NCI-H1930 (cell line): ENCODE measurements at regions not wholly inside any gene's neighbourhood (a gene's known extent, or its start where the extent isn't known, plus 50 kb on each side); places are given as distances from the start of the nearest gene placed in this dataset.
"Not testable (repeated sequence)": the region's sequence is repeated elsewhere in the genome, so short reads cannot be mapped to it uniquely, and the experiment has no call there.

Experiments used
- DNase-seq, 2 experiments: peaks; one replicate each; lab custom pipeline; 2025; lab: John Stamatoyannopoulos, UW

GRCh38 chr10:111265341-111265740, 188.5 kb downstream of the ADRA2A start:
- DNase-seq, result no peak

DNA sequence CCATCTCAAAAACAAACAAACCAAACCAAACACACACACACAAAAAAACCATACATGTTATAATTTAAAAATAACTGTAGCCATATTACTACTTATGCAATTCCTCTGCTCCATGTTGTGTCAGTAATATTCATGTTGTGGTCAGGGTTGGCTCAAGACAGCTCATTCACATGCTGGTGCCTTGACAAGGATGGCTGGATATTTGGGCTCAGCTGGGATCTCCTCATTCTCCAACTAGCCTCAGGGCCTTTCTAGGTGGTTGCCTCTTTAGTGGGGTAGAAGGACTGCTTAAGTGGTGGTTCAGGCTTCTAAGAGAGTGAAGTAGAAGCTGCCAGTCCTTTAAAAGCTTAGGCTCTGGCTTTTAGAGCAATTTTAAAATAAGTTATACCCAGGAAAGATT, 189.3 kb downstream of the ADRA2A start:
- no peak for DNase-seq

- DNase-seq, result no peak
Observed at GRCh38 chr10:111267673-111268072, 190.8 kb downstream of the ADRA2A start.

DNA sequence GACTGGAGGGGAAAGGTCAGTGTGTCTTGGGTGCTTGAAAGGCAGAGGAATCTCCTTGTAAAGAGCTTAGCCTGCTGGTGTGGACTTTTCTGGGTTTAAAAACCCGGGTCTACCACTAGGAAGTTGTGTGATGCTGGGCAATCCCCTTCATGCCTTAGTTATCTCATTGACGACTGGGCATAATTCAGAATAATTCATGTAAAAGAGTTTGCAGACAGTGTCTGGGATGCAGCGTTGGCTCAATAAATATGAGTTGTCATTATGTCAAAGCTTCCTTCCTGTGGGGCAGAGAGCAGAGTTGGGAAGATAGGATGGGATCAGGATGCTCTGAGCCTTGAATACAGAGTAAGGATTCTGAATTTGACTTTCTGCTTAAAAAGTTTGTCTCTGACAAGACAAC, 196.4 kb downstream of the ADRA2A start:
- DNase-seq, result no peak

- DNase-seq, result no peak
Observed at GRCh38 chr10:111273635-111274034, 196.8 kb downstream of the ADRA2A start.

DNA sequence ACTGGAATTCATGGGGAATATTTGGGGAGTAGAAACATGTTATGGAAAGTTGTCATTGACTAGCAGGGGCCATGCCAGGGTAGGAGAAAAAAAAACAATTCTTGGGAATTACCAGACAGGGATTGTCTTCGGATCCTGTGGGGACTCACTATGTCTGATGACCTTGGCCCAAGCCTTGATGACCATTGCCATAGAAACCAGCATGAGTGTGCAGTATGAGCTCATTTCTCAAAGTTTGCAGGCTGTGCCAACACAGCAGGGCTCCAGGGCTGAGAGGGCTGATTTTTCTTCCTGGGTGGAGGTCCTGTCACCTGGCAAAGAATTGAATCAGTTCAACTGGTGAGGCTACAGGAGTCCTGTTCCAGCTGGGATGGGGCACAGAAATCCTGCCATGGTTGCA, 198.3 kb downstream of the ADRA2A start:
- no peak for DNase-seq

- DNase-seq, result no peak
Observed at GRCh38 chr10:111277661-111278060, 200.8 kb downstream of the ADRA2A start.

DNA sequence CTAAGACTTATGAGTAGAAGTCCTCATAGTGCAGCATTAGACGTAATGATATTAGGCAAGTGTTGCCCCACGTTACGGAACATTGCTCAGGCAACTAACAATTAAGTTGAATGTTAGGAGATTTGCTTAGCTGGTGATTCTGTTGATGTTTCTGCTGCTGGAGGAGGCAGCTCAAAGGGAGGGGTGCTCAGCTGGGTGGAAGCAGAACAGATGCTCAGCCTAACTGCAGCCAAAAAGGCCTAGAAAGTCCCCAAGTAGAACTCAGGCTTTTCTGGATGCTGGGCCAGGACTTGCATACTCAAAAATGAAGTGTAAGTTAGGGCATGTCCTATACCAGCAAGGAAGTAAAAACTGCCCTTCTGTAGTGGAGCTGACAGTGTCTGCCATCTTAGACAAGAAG, 201.4 kb downstream of the ADRA2A start:
- no peak for DNase-seq

DNA sequence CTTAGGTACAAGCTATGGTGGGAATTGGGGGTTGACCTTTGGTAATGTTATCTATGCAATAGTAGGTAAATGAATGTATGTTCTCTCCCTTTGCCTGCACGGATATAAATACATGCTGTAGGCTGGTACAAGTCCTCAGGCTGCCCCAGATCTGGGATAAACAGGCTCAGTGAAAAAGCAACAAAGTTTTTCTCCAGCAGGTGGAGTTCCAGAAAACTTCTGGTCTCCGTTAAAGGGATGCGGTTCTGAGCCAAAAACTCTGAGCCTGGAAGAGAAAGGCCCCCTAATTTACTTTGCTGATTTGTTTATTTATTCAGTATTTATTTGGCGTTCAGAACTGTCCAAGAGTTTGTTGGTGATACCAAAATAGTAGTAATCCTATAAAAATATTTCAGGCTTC, 204.7 kb downstream of the ADRA2A start:
- DNase-seq, result no peak

- no peak for DNase-seq
Observed at GRCh38 chr10:111289461-111289860, 212.6 kb downstream of the ADRA2A start.

DNA sequence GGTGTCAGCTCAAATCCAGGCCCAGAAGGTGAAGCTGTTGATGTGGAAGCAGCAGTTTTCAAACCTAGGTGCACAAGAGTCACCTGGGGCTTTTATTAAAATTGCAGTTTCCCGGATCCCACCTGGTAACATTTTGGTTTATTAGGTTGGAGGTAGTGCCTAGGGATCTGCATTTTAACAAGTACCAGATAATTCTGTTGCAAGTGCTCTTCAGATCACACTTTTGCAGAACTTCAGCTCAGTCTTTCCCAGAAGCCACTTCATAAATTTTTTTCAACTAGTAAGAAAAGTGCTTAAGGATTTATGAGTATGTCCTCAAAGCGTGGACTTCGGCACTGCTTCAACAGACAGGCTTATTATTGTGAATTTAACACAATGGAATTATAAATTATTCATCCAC, 213.8 kb downstream of the ADRA2A start:
- DNase-seq, result no peak

- DNase-seq, result no peak
Observed at GRCh38 chr10:111295788-111296187, 219.0 kb downstream of the ADRA2A start.

DNA sequence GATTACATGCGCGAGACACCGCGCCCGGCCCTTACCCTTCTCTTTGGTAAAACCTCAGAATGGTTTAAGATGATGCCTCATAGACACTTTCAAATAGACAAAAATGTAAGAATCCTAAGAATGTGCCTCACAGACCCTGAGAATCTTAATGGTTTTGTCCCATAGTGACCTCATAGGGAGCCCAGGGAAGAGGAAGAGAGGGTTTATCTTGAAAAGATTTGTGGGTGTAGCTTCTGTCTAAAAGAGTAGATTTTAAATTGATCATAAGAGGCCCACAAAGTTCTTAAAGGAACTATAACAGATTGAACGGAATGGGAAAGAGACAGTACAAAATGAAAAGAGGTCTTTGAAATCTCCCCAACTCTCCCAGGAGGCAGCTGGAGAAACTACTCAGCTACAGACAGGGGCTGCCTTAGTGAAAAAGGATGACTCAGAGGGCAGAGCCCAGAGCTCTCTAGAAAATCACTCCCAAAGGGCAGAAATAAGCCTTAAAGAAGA, 220.6 kb downstream of the ADRA2A start:
- DNase-seq, result no peak

- DNase-seq, result no peak
Observed at GRCh38 chr10:111298031-111298430, 221.2 kb downstream of the ADRA2A start.

DNA sequence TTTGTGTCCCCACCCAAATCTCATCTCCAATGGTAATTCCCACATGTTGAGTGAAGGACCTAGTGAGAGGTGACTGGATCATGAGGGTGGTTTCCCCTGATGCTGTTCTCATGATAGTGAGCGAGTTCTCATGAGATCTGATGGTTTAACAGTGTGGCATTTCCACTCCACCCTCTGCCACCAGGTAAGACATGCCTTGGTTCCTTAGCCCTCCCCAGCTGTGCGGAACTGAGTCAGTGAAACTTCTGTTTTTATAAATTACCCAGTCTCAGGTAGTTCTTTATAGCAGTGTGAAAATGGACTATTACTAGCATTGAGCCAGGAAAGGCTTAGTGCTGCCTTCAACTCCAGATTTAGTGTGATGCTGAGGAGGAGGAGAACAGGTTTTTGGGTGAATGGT, 222.2 kb downstream of the ADRA2A start:
- DNase-seq, result no peak

DNA sequence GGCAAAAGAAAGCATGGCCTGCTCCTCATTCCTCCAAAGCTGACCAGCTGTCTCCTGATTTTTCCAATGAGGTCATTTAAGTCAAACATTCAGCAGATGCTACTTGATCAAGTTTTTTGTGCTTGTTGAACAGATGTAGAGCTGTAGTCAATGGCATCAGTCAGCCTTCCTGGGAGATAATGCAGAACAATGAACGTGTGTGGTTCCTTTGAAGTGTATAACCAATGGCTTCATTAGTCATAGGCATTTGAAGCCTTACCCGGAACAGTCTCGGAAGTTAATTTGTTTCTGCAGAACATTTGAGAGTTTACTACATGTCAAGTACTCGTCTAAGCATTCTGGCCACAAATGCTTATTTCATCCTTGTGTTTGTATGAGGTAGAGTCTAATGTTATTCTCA, 227.1 kb downstream of the ADRA2A start:
- DNase-seq, result no peak

GRCh38 chr10:111316722-111317212, 239.9 kb downstream of the ADRA2A start:
- DNase-seq, result no peak

DNA sequence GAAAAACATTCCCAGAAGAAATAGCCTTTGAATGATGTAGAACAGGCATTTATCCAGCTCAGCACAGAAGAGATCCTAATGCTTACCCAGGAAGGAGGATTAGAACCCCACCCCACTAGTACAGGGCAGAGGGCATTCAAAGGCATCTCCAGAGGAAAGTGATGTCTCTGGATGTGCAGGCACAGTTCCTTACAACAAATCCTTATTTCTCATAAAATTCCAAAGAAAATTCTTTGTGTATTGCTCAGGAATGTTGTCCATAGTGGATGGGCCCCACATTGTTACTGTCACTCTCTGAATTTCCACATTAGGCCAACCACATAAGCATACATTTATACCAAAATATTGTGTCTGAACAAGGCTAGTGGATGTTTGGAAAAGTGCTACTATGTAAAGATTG, 243.0 kb downstream of the ADRA2A start:
- no peak for DNase-seq

DNA sequence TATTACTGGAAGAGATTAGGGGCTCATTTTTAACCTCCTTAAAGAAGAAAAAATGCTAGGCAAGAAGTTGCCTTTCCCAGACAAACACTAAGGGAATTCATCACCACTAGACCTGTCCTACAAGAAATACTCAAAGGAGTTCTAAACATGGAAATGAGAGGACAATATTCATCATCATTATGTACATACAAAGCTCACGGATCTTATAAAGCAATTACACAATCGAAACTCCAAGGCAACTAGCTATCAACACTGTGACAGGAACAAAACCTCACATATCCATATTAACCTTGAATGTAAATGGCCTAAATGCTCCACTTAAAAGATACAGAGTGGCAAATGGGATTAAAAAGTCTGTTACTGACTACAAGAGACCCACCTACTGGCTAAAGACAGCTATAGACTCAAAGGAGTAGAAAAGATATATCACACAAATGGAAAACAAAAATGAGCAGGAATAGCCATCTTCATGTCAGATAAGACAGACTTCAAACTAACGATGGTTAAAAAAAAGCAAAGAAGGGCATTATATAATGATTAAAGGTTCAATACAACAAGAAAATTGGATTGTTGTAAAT, 246.6 kb downstream of the ADRA2A start:
- DNase-seq, result no peak

GRCh38 chr10:111332174-111332573, 255.3 kb downstream of the ADRA2A start:
- DNase-seq, result not testable (repeated sequence)

DNA sequence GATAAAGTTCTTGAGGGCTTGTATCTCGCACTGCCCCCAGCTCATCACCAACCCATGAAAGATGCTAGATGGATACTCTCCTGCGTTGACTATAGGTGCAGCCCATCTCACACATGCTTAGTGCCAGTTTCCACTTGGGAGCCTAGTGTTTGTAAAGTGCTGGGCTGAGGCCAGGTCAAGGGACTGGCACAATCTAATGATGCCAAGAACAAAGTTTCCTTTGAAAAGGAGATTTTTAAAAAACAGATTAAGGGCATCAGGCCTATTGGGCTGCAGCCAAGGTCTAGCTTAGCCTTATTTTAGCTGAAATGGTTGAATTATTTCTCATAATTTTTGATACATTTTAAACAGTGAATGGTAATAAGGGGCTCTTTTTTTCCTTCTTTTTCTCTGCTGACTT, 259.0 kb downstream of the ADRA2A start:
- DNase-seq, result no peak

GRCh38 chr10:111338035-111338434, 261.2 kb downstream of the ADRA2A start:
- DNase-seq, result no peak

- DNase-seq, result no peak
Observed at GRCh38 chr10:111338805-111339204, 262.0 kb downstream of the ADRA2A start.

DNA sequence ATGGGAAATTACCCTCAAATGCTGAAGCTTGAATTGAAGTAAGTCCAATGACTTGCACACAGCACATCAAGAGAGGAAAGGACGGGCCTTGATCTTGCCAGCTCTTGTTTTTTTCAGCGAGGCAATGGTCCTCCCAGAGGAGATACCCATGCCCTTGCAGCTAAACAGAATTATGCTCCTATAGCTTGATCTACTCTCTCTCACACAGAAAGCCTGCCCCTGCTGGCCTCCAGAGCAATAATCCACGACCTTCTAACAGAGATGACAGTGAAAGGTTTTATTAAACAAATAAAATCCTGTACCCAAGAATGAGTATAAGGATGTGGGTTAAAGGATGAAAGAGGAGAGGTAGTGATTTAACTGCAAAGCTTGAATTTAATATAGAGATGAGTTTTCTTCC, 268.0 kb downstream of the ADRA2A start:
- no peak for DNase-seq
